Activated naive CD4-positive, alpha-beta T cell treated with anti-CD3 and anti-CD28 coated beads, Interleukin-2, amount 10 ng/mL, durations not matched to agents 7 days and 5 days (primary cell): ENCODE measurements at regions not wholly inside any gene's neighbourhood (a gene's known extent, or its start where the extent isn't known, plus 50 kb on each side); places are given as distances from the start of the nearest gene placed in this dataset.
"Not testable (repeated sequence)": the region's sequence is repeated elsewhere in the genome, so short reads cannot be mapped to it uniquely, and the experiment has no call there.

ENCODE experiments used
- CTCF ChIA-PET: fragments of 350-600 bp; sonication (Branson Sonifier 250); formaldehyde crosslinking; loops from one replicate; lab custom pipeline; 2021; ENCODE audit warnings: antibody characterized with exemption; lab: Charles Lee
- DNase-seq: peaks from one replicate; pipeline ENCODE4 v3.0.0-alpha.2; 2020
- H3K27ac Mint-ChIP-seq: one replicate; pipeline ENCODE4 v1.8.0; 2021; ENCODE audit warnings: mild to moderate bottlenecking, moderate library complexity, mixed read lengths
- H3K27me3 Mint-ChIP-seq: one replicate; pipeline ENCODE4 v1.8.0; 2021; ENCODE audit warnings: mild to moderate bottlenecking, mixed read lengths
- H3K36me3 Mint-ChIP-seq: one replicate; pipeline ENCODE4 v1.8.0; 2021; ENCODE audit warnings: mixed read lengths
- H3K4me1 Mint-ChIP-seq: one replicate; pipeline ENCODE4 v1.8.0; 2021; ENCODE audit warnings: mixed read lengths
- H3K4me3 Mint-ChIP-seq: one replicate; pipeline ENCODE4 v1.8.0; 2021; ENCODE audit warnings: mild to moderate bottlenecking, moderate library complexity, mixed read lengths
- H3K9me3 Mint-ChIP-seq: one replicate; pipeline ENCODE4 v1.8.0; 2021; ENCODE audit warnings: mixed read lengths

DNA sequence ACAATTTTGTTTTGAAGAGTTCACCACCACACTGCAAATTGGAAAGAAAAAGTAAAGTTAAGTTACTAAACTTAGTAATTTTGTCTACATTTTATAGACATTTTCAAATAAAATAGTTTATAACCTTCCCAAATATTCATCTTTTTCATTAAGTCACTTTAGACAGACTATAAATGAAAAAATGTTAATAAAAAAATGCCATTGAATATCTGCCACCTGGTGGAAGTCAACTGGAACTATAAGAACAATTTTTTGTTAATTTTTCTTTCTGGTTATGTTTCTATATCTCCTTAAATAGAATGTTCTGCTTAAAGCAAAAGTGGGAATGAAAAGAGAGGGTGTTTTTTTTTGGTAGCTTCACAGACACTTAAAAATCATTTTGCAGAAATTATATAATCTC lies 534.4 kb upstream of the PCDH10 start:
- no peak for DNase-seq
- Mint-ChIP-seq H3K4me3 (no peak overlapping the region), H3K27ac (no peak overlapping the region), H3K4me1 (no peaks in the 10 kb centered on the region), H3K9me3 (peaks cover 12% of the 10 kb centered on the region), H3K36me3 (no peaks in the 10 kb centered on the region), H3K27me3 (no peaks in the 10 kb centered on the region)
- CTCF ChIA-PET = no interaction called here

DNA sequence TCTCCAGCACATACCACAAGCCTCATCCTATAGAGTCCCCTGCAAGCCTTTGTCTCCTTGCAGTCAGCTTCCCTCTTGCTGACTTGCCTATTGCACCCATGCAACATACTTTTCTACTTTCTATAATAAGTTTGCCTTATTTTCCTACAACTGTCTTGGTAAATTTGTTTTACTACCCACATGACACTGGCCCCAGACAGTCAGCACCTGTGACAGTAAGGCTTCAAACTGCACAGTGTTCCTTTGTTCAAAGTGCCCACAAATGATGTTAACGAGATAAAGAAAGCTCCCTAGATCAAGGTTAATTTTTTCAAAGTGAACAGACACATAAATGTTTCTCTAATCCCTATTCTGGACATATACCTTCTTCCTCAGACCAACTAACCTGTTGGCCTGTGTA lies 529.1 kb upstream of the PCDH10 start:
- Mint-ChIP-seq H3K27me3 (no peaks in the 10 kb centered on the region), H3K27ac (no peak overlapping the region), H3K9me3 (peaks cover 12% of the 10 kb centered on the region), H3K4me1 (no peaks in the 10 kb centered on the region), H3K36me3 (no peaks in the 10 kb centered on the region), H3K4me3 (no peak overlapping the region)
- CTCF ChIA-PET = no interaction called here
- no peak for DNase-seq

DNA sequence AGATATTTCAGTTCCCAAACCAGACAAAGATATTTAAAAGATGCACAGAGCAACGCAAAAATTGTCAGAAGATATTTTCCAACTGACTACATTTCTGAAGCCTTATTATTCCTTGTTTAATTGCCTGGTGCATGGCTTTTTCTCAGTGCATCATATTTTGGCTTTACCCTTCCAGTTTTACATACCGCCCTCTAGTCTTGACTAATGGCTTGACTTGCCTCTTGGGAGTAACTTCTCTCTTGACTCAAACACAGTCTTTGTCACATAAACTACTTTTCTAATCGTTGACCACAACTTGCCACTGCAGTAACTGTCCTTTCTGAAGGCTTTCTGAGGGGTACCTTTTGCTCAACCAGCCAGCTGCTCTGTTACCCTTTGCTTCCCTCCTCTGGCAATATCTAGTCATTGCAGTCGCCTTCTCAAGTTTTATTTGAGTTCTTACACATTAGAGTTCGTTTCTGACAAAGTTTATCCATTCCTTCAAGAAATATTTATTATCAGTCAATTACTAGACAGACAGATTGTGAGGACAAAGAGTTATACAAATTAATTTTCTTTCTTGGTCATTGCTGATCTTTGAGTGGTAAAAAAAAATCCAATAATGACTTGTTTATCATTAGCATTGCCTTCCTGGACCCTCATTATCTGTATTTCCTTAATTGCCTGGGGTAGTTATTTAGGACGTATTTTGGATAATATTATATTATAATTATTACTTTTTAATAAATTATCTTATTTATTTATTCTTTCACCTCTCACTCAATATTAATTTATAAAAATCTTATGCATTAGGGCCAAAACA lies 506.9 kb upstream of the PCDH10 start:
- CTCF ChIA-PET = no interaction called here

DNA sequence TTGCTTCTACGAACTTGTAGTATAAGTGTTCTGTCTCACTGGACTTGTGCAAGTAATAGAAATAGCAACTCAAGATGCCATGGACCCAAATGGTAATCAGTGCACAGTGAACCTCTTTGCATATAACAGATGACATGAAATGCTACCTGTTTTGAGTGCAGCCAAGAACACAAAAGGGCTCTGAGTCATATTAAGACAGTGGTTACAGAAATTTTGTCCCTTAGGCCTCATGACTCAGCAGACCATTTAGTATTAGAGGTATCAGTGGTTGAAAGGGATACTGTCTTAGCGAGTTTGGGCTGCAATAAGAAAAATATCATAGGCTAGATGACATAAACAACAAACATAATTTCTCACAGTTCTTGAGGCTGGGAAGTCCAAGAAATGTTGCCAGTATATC lies 502.9 kb upstream of the PCDH10 start:
- Mint-ChIP-seq H3K27me3 (no peaks in the 10 kb centered on the region), H3K36me3 (no peaks in the 10 kb centered on the region), H3K4me3 (no peak overlapping the region), H3K9me3 (peaks cover 2% of the 10 kb centered on the region), H3K27ac (no peak overlapping the region), H3K4me1 (no peaks in the 10 kb centered on the region)
- DNase-seq = no peak
- CTCF ChIA-PET = no interaction called here

More for the DNA sequence above, 506.9 kb upstream of the PCDH10 start:
- Mint-ChIP-seq H3K9me3 (peaks cover 6% of the 10 kb centered on the region), H3K4me1 (no peaks in the 10 kb centered on the region), H3K4me3 (no peak overlapping the region), H3K27ac (no peak overlapping the region), H3K27me3 (no peaks in the 10 kb centered on the region), H3K36me3 (no peaks in the 10 kb centered on the region)
- no peak for DNase-seq

DNA sequence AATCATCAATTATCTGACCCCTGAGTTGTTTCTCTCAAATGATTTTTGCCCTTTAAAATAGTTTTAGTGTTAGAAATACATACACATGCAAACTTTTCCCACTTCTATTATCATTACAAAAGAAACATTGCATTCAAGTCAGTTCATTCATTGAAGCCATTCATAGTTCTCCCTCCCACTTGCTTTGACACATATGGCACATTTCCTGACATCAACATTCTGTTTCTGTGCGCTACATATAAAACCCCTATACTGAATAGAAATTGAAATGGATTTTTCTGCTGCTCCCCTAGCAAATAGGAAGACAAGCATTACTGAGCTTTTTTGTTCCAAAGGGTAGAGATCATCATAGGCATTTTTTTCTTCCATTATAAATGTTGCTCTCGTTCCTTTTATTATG lies 497.9 kb upstream of the PCDH10 start:
- peaks cover 3% of the 10 kb centered on the region for H3K9me3 Mint-ChIP-seq
- no peak for DNase-seq
- H3K4me1 Mint-ChIP-seq = no peaks in the 10 kb centered on the region
- no peak overlapping the region for H3K27ac Mint-ChIP-seq
- no peaks in the 10 kb centered on the region for H3K36me3 Mint-ChIP-seq
- H3K4me3 Mint-ChIP-seq = no peak overlapping the region
- no peaks in the 10 kb centered on the region for H3K27me3 Mint-ChIP-seq
- CTCF ChIA-PET = no interaction called here

DNA sequence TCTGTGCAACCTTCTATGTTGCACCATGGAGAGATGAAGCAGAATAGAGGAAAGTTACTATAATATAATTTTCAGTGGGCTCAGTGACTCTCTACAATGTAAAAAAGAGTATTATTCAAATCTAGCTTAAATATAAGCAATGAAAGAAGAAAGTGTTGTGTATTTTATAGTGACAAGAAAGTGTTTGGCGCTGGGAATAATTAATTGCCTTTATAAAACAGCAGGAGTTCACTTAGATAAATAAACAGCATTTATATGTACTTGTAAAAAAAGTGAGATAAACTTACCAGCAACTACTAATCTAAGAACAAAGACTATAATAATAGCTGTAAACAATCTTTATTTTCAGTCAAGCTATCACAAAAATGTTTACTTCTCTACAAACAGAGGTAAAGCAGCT lies 488.9 kb upstream of the PCDH10 start:
- no peaks in the 10 kb centered on the region for H3K27me3 Mint-ChIP-seq
- no peak for DNase-seq
- H3K4me3 Mint-ChIP-seq = no peak overlapping the region
- peaks cover 11% of the 10 kb centered on the region for H3K9me3 Mint-ChIP-seq
- CTCF ChIA-PET = no interaction called here
- H3K36me3 Mint-ChIP-seq = no peaks in the 10 kb centered on the region
- H3K27ac Mint-ChIP-seq = no peak overlapping the region
- no peaks in the 10 kb centered on the region for H3K4me1 Mint-ChIP-seq

DNA sequence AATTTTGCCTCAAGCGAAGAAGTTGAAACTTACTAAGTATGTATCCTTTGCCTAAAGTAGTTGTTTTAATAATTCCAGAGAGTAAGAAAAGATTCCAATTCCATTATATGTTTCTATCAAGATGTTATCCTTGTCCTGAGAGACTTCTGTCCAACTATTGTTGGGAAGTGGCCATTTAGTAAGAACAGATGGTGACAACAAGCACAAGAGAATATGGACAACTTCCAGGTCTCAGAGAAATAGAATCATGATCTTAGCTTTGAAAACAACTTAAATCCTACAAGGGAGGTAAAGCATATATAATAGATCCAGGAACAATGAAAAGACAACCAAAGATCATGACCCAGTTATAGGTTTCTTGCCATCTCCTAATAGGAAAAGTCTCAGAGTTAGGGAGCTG lies 486.6 kb upstream of the PCDH10 start:
- Mint-ChIP-seq H3K36me3 (no peaks in the 10 kb centered on the region), H3K4me1 (no peaks in the 10 kb centered on the region), H3K27ac (no peak overlapping the region), H3K27me3 (no peaks in the 10 kb centered on the region), H3K9me3 (peaks cover 6% of the 10 kb centered on the region), H3K4me3 (no peak overlapping the region)
- CTCF ChIA-PET = no interaction called here
- DNase-seq = no peak

DNA sequence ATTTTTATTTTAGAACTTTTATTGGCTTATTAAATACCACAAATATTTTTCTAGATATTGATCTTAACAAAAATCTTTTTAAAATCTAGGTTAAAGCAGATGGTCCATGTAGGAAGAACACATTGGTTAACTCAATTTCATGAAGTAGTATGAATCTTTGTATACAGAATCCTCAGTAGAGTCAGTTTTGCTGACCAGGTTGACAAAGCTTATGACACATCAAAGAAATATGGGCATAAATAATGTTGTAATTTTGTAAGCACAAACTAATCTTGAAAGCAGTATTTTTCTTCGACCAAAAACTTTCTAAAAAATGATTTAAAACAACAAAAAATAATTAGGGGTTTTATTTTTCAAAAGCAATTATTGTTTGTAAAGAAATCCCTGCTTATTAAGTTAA lies 479.3 kb upstream of the PCDH10 start:
- Mint-ChIP-seq H3K4me3 (no peak overlapping the region), H3K36me3 (no peaks in the 10 kb centered on the region), H3K27ac (no peak overlapping the region), H3K9me3 (no peaks in the 10 kb centered on the region), H3K4me1 (no peaks in the 10 kb centered on the region), H3K27me3 (no peaks in the 10 kb centered on the region)
- no peak for DNase-seq
- CTCF ChIA-PET = no interaction called here

DNA sequence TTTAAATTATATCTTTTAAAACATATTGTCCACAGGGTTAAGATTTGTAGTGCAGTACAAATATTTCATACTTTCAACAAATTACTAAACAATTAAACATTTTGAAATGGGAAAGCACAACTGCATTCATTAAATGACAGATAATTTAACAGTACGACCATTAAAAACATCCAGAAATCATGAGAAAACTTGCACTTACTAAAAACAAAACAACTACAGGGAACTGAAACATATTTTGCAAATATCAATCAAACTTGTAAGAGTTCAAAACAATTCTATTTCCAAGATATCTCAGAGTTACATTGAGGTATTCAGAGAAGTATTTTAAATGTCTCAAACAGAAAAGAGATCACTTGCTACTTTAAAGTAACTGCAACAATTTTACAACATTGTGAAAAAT lies 478.5 kb upstream of the PCDH10 start:
- Mint-ChIP-seq H3K27me3 (no peaks in the 10 kb centered on the region), H3K9me3 (no peaks in the 10 kb centered on the region), H3K4me3 (no peak overlapping the region), H3K27ac (no peak overlapping the region), H3K36me3 (no peaks in the 10 kb centered on the region), H3K4me1 (no peaks in the 10 kb centered on the region)
- no peak for DNase-seq
- CTCF ChIA-PET = no interaction called here

DNA sequence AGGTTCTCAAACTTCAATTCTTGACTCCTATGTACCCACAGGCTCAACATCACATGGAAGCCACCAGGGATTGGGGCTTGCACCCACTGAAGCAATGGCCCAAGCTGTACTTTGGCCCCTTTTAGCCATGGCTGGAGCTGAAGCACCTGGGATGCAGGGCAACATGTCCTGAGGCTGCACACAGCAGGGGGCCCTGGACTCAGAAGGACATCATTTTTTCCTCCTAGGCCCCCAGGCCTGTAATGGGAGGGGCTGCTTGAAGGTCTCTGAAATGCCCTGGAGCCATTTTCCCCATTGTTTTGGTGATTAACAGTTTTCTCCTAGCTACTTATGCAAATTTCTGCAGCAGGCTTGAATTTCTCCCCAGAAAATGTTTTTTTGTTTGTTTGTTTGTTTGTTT lies 465.1 kb upstream of the PCDH10 start:
- H3K4me1 Mint-ChIP-seq = no peaks in the 10 kb centered on the region
- no peak for DNase-seq
- H3K27me3 Mint-ChIP-seq = no peaks in the 10 kb centered on the region
- H3K36me3 Mint-ChIP-seq = no peaks in the 10 kb centered on the region
- CTCF ChIA-PET = no interaction called here
- peaks cover 16% of the 10 kb centered on the region for H3K9me3 Mint-ChIP-seq
- no peak overlapping the region for H3K4me3 Mint-ChIP-seq
- no peak overlapping the region for H3K27ac Mint-ChIP-seq

DNA sequence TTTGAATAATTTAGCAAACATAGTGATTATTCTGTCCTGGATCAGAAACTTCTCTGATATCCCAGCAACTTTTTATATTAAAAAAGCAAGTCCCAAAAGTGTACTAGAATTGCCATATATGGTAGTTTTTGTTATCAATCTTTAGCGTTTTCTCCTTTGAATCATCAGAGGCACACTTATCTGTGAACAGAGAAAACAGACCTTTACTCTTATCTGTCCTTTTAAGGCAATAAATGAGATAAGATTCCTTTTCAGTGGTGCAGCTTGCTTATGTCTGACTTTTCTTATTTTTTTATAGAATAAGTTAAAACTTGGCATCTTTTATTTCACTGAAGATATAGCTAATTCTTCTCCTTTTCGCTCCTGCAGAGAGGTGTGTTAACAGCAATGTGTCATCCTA lies 458.1 kb upstream of the PCDH10 start:
- no peak for DNase-seq
- no peaks in the 10 kb centered on the region for H3K4me1 Mint-ChIP-seq
- H3K27me3 Mint-ChIP-seq = no peaks in the 10 kb centered on the region
- H3K9me3 Mint-ChIP-seq = peaks cover 10% of the 10 kb centered on the region
- no peak overlapping the region for H3K27ac Mint-ChIP-seq
- H3K36me3 Mint-ChIP-seq = no peaks in the 10 kb centered on the region
- CTCF ChIA-PET = no interaction called here
- H3K4me3 Mint-ChIP-seq = no peak overlapping the region

DNA sequence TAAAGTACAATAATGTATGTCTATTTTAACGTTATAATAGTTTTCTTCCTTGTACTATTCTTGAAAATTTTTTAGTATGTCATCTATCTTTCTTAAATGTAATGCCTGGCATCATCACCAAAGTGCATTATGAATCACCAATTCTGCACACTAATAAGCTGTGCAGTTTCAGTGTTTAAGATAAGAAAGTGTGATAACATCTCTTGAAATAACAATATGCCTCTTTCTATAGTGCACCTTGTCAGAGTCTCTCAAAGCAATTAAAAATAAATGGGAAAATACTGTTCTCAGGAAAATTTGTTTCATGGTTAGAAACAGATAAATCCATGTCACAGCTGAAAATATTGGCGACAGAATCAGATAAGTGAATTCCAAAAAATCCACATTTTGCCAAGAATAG lies 457.4 kb upstream of the PCDH10 start:
- no peaks in the 10 kb centered on the region for H3K27me3 Mint-ChIP-seq
- peaks cover 10% of the 10 kb centered on the region for H3K9me3 Mint-ChIP-seq
- H3K27ac Mint-ChIP-seq = no peak overlapping the region
- no peaks in the 10 kb centered on the region for H3K4me1 Mint-ChIP-seq
- CTCF ChIA-PET = no interaction called here
- H3K36me3 Mint-ChIP-seq = no peaks in the 10 kb centered on the region
- no peak for DNase-seq
- H3K4me3 Mint-ChIP-seq = no peak overlapping the region

DNA sequence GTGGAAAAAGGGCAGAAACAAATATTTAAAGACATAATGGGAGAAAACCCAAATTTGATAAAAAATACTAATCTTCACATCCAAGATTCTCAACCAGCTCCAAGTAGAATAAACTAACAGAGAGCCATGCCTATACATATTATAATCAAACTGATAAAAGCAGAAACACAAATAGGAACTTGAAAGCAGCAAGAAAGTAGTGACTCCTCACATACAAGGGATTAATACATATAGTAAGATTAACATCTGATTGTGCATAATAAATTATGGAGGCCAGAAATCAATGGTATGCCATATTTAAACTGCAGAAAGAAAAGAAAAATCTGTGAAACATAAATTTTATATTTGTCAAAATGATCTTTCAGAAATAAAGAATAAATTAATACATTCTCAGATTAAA lies 454.3 kb upstream of the PCDH10 start:
- no peaks in the 10 kb centered on the region for H3K36me3 Mint-ChIP-seq
- CTCF ChIA-PET = no interaction called here
- DNase-seq = no peak
- H3K4me1 Mint-ChIP-seq = no peaks in the 10 kb centered on the region
- no peaks in the 10 kb centered on the region for H3K27me3 Mint-ChIP-seq
- H3K9me3 Mint-ChIP-seq = peaks cover 14% of the 10 kb centered on the region
- no peak overlapping the region for H3K27ac Mint-ChIP-seq
- H3K4me3 Mint-ChIP-seq = no peak overlapping the region

DNA sequence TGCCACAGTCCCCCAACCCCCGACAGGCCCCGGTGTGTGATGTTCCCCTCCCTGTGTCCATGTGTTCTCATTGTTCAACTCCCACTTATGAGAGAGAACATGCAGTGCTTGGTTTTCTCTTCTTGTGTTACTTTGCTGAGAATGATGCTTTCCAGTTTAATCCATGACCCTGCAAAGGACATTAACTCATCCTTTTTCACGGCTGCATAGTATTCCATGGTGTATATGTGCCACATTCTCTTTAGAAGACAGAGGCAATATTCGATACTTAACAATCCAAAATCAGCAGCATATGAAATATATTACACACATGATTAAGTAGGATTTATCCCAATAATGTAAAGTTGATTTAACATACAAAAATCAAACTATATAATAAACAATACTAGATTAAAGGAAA lies 451.6 kb upstream of the PCDH10 start:
- H3K27ac Mint-ChIP-seq, DNase-seq, H3K4me1 Mint-ChIP-seq, H3K36me3 Mint-ChIP-seq, CTCF ChIA-PET, H3K4me3 Mint-ChIP-seq, H3K27me3 Mint-ChIP-seq: not testable (repeated sequence)
- peaks cover 13% of the 10 kb centered on the region for H3K9me3 Mint-ChIP-seq

DNA sequence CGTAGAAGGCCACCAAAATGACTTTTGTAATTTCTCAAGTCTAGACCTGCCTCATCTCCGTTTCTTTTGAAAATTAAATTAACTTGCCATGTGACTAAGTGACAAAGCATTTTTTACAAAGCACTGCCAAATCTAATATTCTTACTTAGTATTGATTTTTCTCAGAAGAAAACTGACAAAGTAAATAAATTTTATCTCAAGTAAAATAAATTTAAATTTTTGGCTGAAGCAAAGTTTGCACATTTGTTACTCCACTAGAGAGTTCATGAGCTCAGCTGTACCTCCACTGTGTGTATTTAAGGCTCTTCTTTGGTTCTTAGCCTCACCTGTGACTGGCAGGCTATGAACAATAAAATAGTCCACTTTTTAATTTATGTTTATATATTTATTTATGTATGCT lies 441.1 kb upstream of the PCDH10 start:
- no peaks in the 10 kb centered on the region for H3K27me3 Mint-ChIP-seq

DNA sequence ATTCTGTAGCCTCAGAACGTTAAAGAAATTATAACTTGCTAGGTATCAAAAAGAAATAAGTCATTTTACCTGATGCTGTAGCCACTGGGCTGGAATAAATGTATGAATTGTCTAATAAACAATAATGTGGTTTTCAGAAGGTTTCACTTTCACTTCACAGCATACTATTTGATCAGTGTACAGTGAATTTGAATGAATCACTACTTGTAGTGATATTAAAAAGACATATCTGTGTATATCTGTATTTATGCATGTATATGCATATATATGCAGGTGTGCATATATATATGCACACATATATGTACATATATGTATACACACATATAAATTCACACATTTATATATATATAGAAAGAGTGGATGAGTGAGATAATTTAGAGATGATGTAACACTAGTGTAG lies 440.0 kb upstream of the PCDH10 start:
- no peaks in the 10 kb centered on the region for H3K4me1 Mint-ChIP-seq
- no peak overlapping the region for H3K27ac Mint-ChIP-seq
- H3K27me3 Mint-ChIP-seq = no peaks in the 10 kb centered on the region
- peaks cover 3% of the 10 kb centered on the region for H3K9me3 Mint-ChIP-seq
- no peaks in the 10 kb centered on the region for H3K36me3 Mint-ChIP-seq
- CTCF ChIA-PET = no interaction called here
- no peak for DNase-seq
- H3K4me3 Mint-ChIP-seq = no peak overlapping the region

More for the DNA sequence above, 441.1 kb upstream of the PCDH10 start:
- Mint-ChIP-seq H3K4me1 (no peaks in the 10 kb centered on the region), H3K36me3 (no peaks in the 10 kb centered on the region), H3K27ac (no peak overlapping the region), H3K9me3 (no peaks in the 10 kb centered on the region), H3K4me3 (no peak overlapping the region)
- CTCF ChIA-PET = no interaction called here
- DNase-seq = no peak
